SJCRH30 (cell line): ENCODE measurements at regions not wholly inside any gene's neighbourhood (a gene's known extent, or its start where the extent isn't known, plus 50 kb on each side); places are given as distances from the start of the nearest gene placed in this dataset.

ENCODE experiments used
- DNase-seq, 2 experiments: peaks; one replicate each; pipeline ENCODE4 v3.0.0-alpha.2; 2015 to 2020
- H3K27ac ChIP-seq: fragments of 250-450 bp; sonication (Bioruptor Pico); 2 replicates; pipeline ENCODE4 v1.5.1; 2020; ENCODE audit warnings: mild to moderate bottlenecking, moderate library complexity
- H3K27me3 ChIP-seq: fragments of 250-450 bp; sonication (Bioruptor Pico); 2 replicates; pipeline ENCODE4 v1.5.1; 2020; ENCODE audit warnings: mild to moderate bottlenecking, moderate library complexity
- H3K36me3 ChIP-seq: fragments of 250-450 bp; sonication (Bioruptor Pico); 2 replicates; pipeline ENCODE4 v1.5.1; 2020; ENCODE audit warnings: mild to moderate bottlenecking, moderate library complexity
- H3K4me1 ChIP-seq: fragments of 250-450 bp; sonication (Bioruptor Pico); 2 replicates; pipeline ENCODE4 v1.5.1; 2020; ENCODE audit warnings: mild to moderate bottlenecking, moderate library complexity
- H3K4me3 ChIP-seq: fragments of 250-450 bp; sonication (Bioruptor Pico); 2 replicates; pipeline ENCODE4 v1.5.1; 2020; ENCODE audit warnings: mild to moderate bottlenecking, moderate library complexity
- H3K9me3 ChIP-seq: fragments of 250-450 bp; sonication (Bioruptor Pico); replicated peaks from 2 replicates; pipeline ENCODE4 v1.5.1; 2020; ENCODE audit warnings: mild to moderate bottlenecking, moderate library complexity

- Histone ChIP-seq H3K4me1 (peaks cover 7% of the 10 kb centered on the region; the same call in 1 of the 2 replicates), H3K27me3 (no peaks in the 10 kb centered on the region), H3K27ac (no peak overlapping the region), H3K4me3 (no peak overlapping the region), H3K36me3 (no peaks in the 10 kb centered on the region), H3K9me3 (no peaks in the 10 kb centered on the region; the same call in 1 of the 2 replicates)
- DNase-seq: no peak
Observed at GRCh38 chr4:101398807-101399206, 51.5 kb upstream of the PPP3CA start.
